ENCODE measurements at regions not wholly inside any gene's neighbourhood (a gene's known extent, or its start where the extent isn't known, plus 50 kb on each side); places are given as distances from the start of the nearest gene placed in this dataset.

DNA sequence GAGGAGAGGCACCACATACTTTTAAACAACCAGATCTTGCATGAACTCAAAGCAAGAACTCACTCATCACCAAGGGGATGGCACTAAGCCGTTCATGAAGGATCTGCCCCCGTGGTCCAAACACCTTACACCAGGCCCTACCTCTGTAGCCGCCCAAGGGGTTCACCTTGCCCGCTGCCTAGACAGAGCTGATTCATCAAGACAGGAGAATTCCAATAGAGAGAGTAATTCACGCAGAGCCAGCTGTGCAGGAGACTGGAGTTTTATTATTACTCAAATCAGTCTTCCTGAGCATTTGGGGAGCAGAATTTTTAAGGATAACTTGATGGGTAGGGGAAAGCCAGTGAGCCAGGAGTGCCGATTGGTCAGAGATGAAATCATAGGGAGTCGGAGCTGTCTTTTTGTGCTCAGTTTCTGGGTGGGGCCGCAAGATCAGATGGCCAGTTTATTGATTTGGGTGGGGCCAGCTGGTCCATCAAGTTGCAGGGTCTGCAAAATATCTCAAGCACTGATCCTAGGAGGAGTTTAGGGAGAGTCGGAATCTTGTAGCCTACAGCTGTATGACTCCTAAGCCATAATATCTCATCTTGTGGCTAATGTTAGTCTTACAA lies 364.7 kb downstream of the PCDH7 start:
- TF ChIP-seq EZH2 (IDR thresholded peaks at IDR 0.05; ENCODE audit: low read length, unreplicated experiment), result no peak
- TF ChIP-seq, protein P1, sequence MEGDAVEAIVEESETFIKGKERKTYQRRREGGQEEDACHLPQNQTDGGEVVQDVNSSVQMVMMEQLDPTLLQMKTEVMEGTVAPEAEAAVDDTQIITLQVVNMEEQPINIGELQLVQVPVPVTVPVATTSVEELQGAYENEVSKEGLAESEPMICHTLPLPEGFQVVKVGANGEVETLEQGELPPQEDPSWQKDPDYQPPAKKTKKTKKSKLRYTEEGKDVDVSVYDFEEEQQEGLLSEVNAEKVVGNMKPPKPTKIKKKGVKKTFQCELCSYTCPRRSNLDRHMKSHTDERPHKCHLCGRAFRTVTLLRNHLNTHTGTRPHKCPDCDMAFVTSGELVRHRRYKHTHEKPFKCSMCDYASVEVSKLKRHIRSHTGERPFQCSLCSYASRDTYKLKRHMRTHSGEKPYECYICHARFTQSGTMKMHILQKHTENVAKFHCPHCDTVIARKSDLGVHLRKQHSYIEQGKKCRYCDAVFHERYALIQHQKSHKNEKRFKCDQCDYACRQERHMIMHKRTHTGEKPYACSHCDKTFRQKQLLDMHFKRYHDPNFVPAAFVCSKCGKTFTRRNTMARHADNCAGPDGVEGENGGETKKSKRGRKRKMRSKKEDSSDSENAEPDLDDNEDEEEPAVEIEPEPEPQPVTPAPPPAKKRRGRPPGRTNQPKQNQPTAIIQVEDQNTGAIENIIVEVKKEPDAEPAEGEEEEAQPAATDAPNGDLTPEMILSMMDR (conservative IDR thresholded peaks at IDR 0.05; ENCODE audit: low read depth, low read length), result no peak
